Activated CD8-positive, alpha-beta memory T cell treated with anti-CD3 and anti-CD28 coated beads, Interleukin-2, amount 50 U/mL, for 1 hour (primary cell): ENCODE measurements at regions not wholly inside any gene's neighbourhood (a gene's known extent, or its start where the extent isn't known, plus 50 kb on each side); places are given as distances from the start of the nearest gene placed in this dataset.

Experiments
- DNase-seq: peaks from one replicate; pipeline ENCODE4 v3.0.0-alpha.2; 2020; ENCODE audit errors: extremely low read depth

DNA sequence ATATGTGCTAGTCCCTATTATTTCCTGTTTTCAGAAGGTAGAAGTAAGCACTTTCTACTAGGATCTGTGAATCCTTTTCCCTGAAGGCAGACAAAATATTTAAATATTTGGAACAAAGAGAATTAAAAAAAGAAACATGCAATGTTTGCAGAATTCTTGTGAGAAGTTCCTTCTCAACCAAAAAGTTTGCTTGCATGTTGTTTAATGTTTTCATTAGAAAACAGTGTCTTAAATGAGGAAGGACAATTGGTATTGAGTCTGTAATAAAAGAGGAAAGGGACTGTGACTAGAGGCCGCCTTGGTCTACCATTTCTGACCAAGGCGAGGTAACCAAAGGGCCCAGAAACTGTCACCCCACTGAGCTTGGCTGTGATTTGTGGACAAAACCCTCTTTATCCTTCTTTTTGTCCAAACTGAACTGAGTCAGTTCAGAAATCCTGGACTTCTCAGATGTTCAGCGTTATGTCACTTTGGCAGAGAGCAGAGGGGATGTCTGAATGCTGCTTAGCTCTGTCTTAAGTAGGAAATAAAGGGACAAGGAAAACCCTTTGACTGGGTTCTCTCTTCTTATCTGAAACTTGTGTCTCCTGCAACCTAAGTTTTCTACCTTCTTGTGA is 129.8 kb upstream of the CPM start:
- no peak for DNase-seq

DNA sequence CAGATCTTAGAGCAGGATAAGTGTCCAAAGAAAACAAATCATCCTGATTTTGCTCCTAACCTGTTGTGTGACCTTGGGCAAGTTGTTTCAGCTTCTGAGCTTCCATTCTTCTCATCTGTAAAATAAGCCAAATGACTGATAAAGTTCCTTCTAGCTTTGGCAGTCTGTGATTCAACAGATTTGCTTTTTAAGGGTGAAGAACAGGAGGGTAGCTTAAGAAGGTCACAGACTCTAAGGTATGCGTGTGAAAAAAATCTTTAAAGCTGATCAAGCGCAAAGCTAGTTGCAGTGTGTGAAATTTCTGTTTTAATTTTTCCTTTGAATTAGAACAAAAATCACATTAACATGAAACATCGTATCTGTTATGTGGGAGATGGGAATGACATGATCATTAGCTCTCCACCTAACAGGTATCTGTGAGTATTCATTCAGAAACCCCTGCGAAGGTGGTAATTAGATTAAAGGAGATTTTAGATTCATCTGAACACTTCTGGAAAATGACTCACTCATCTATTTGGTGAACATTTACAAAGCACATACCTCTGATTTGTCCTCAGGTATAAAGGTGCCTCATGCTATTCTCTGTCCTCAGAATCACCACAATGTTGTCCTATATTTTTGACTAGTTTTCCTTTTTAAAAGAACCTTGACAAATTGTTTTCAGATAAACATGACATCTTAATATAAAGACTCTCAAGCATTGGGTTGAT is 131.9 kb upstream of the CPM start:
- DNase-seq: no peak

GRCh38 chr12:69065775-69066174 is 132.8 kb upstream of the CPM start:
- no peak for DNase-seq

DNA sequence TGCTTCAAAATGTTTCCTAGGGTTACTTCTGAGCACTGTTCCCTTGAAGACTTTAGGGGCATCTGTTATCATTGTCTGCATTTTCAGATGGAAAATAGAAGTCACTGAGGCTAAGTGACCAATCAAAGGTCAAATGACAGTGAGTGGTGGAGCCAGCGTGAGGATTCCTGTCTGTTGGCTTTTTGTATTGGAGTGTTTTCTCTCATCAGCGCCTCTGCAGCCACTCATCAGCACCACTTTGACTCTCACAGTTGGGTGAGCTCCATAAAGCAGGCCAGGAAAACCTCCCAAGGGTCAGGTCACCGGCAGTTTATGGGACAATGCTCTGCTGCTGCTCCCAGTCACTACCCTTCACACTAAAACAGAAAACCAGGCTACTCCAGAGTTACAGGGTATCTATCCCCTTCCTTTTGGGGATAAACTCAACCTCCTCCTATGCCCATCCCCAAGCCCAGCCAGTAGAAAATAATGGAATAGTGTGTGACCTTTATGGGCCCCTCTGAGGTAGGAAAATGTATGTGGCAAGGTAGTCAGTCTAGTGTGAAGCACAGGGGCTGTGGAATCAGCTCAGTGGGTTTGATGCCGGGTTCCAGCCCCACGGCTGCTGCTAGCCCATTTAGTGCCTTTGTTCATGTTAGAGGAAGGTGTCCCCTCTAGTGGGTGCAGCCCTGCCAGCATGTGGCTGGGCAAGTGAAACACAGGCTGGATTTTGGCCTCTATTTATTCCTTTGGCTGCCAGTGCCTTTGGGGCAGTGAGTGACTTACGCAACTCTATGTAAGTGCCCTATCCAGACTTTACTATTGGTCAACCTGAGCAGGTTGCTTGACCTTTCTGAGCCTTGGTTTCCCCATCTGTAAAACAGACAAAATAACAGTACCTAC is 133.8 kb upstream of the CPM start:
- no peak for DNase-seq

DNA sequence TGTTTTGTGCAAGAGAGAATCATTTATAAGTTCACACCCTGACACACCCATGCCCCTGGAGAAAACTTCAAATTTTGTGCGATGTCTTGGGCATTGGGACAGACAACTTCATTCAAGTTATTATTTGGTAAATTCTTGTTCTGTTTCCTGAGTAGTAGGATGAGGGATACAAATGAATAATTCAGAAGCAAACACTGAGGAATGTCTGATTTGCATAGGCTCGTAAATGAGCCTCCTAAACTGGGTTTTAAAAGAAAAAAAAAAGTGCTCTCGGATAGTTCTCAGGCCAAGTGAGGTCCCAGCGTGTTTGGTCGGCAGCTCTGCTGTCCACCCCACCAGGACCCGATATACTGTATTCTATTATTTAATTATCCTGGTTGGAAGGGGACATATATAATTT is 134.7 kb upstream of the CPM start:
- DNase-seq: no peak

- no peak for DNase-seq
Observed at GRCh38 chr12:69068448-69068847, 135.5 kb upstream of the CPM start.

DNA sequence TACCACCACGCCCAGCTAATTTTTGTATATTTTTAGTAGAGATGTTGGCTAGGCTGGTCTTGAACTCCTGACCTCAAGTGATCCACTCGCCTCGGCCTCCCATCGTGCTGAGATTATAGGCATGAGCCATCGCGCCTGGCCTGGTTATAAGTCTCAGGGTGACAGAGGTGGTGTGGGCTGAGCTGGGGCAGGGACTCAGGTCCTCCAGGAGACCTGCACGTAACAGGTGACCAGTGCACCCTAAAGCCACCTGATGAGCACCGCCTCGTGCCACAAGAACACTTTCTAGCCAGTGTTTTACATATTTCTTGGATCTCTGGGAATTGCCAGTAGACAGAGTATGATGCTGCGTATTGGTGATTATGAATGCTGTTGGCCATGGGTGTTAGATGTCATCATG is 136.5 kb upstream of the CPM start:
- DNase-seq: no peak

DNA sequence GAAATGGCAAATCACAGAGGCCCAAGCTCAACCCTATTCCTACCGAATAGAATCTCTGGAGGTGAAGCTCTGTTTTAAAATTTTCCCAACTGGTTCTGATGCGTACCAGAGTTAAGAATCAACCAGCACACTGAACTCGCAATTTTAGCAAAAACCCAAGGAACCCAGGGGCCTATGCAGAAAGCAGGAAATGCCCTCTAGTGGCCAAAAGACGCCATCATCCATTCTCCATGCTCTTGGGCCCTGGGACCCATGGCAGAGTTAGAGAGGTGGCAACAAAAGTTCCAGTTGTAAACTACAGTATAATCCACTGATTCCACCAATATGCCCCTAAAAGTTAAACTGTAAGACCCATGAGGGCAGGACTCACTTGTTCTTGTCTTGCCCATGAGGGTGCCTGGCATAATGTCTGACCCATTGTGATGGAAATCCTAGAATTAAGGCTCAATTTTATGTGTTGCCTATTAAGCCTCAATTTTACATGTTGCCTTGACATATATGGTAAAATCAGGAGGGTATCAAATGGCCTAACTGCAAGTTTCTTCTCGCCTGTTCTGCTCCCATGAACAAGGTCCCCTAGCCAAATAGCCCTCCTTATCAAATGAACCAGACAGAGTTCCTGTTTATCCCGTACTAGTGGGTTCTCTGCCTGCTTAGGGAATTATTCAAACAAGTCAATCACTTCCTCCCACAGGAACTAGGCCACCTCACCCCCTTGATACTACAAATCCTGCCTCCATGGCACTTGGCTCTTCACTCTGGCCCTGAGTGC is 137.5 kb upstream of the CPM start:
- DNase-seq: peak; percentile 10

GRCh38 chr12:69071091-69071370 is 138.1 kb upstream of the CPM start:
- DNase-seq: no peak

- DNase-seq: no peak
Observed at GRCh38 chr12:69073035-69073434, 140.1 kb upstream of the CPM start.

DNA sequence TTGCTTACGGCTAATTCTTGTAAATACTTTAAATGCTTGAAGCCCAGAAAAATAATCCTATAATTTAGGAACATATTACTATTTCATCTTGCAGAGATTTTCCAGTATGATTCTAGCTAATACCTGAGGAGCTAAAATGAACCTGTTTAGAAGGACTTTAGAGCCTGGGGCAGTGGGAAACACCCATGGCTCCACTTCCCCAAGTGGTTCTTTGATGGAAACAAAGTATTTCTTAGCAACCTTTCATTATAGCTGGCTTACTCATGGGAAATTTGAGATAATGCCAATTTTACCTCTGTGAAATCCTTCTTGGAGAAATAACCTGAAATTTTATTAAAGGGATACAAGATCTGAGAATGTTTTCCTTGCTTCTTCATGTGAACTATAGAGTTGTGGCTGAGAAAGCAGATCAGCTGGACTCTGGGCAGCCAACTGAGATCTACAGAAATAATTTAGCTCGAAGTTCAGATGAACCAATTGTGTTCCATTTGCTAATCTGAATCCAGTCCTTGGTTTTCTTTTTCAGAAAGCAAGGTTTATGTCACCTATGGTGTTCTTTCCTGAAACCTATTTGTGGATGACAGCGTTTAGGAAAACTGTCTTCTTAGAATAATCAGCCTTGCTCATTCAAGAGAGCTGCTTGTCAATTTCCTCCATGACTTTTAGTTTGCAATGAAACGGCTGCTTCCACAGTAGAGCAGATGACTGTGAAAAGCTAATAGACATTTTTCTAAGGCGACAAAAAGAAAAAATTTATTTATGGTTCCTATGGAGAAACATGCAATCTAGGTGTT is 141.8 kb upstream of the CPM start:
- no peak for DNase-seq

GRCh38 chr12:69083689-69084088 is 150.7 kb upstream of the CPM start:
- DNase-seq: no peak

DNA sequence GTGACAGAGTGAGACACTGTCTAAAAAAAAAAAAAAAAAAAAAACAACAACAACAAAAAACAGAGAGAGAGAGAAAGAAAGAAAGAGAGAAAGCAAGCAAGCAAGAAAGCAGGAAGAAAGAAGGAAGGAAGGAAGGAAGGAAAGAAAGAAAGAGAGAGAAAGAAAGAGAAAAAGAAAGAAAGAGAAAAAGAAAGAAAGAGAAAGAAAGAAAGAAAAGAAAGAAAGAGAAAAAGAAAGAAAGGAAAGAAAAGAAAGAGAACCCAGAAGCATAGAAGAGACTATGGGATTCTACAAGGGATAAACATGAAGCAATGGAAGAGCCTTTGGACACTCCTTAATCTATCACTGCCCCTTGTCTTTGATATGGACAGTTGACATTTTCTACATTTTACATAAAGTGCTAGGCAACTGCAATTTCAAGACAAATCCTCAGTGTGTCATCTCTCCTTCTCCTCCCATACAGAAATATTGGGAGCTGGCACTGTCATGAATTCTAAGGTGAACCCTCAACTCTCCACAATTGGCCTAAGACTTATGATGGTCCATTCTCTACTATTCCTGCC is 151.9 kb upstream of the CPM start:
- no peak for DNase-seq

- DNase-seq: no peak
Observed at GRCh38 chr12:69085852-69086251, 152.9 kb upstream of the CPM start.

GRCh38 chr12:69087986-69088385 is 151.4 kb upstream of the CPSF6 start:
- no peak for DNase-seq

DNA sequence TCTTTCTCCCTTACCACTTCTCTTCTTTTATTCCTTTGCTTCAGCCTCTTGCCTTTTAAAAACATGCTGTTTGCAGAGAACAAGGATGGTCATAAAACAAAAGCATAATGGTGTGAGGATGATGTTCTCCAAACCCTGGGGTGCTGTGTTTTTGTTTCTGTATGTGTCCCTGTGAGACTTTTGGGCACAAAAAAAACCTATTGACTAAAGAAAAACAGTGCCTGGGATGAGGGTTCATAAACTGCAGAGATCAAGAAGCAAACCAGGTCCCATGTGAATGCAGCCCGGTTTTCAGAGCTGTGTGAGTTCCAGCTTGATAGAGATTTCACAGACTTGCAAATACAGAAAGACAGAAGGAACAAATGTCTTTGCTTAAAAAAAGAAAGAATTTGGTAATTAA is 148.6 kb upstream of the CPSF6 start:
- DNase-seq: no peak

DNA sequence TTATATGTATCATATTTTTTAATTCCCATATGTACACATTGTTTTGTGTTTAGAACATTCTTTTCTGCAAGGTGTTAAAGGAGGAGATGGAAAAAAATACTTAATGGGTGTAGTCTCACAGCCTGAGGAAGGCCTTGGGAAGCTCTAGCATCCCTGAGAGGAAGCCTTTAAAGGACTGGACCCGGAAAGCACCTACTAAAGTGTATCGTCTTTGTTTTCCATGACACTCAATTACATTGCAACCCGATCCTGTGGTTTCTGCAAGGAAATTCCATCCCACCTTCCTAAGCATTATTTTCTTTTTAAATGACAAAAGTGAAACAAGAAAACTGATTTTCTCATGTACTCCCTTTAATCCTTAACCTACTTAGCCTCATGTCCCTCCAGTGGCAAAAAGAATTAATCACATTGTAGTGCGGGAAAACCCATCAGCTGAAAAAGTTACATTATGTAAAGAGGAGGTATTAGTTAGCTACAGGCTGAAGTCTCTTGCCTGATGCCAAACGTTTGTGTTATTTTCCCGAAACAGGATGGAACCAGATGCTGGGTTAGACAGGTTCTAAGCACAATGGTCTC is 147.8 kb upstream of the CPSF6 start:
- DNase-seq: no peak

DNA sequence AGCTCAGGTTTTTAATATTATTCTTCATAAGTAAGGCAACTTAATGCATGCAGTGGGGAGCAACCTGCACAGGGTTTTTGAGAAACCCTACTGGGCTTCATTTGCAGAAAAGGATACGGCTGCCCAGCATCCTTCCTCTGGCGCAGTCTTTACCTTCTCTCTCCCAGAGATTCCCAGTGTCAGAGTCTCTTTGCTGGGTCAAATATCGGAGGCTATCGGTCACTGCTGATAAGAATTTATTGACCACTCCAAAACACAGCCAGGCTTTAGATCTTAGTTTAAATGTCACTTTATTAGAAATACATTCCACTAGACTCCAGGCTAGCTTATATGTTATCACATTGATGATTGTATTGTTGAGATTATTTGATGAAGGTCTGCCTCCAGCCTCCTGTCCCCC is 147.2 kb upstream of the CPSF6 start:
- no peak for DNase-seq

- DNase-seq: no peak
Observed at GRCh38 chr12:69094606-69095216, 144.7 kb upstream of the CPSF6 start.

- no peak for DNase-seq
Observed at GRCh38 chr12:69095765-69096477, 143.4 kb upstream of the CPSF6 start.
